Activated gamma-delta T cell treated with Interleukin-2 at 50 U/mL for 16 hours (primary cell): ENCODE measurements at regions not wholly inside any gene's neighbourhood (a gene's known extent, or its start where the extent isn't known, plus 50 kb on each side); places are given as distances from the start of the nearest gene placed in this dataset.

ENCODE experiments used
- DNase-seq: peaks from one replicate; pipeline ENCODE4 v3.0.0-alpha.2; 2020

GRCh38 chr6:1113916-1114540, 197.9 kb upstream of the FOXQ1 start:
- no peak for DNase-seq

- DNase-seq, result no peak
Observed at GRCh38 chr6:1111361-1111760, 200.5 kb upstream of the FOXQ1 start.

- DNase-seq, result no peak
Observed at GRCh38 chr6:1110941-1111349, 201.0 kb upstream of the FOXQ1 start.

GRCh38 chr6:1110164-1110563, 201.7 kb upstream of the FOXQ1 start:
- no peak for DNase-seq

GRCh38 chr6:1109134-1109533, 202.8 kb upstream of the FOXQ1 start:
- no peak for DNase-seq

GRCh38 chr6:1108198-1108597, 203.7 kb upstream of the FOXQ1 start:
- DNase-seq, result no peak

GRCh38 chr6:1107578-1107977, 204.3 kb upstream of the FOXQ1 start:
- no peak for DNase-seq

- DNase-seq, result no peak
Observed at GRCh38 chr6:1105833-1106400, 206.0 kb upstream of the FOXQ1 start.

- no peak for DNase-seq
Observed at GRCh38 chr6:1104988-1105670, 206.8 kb upstream of the FOXQ1 start.

GRCh38 chr6:1103945-1104623, 207.8 kb upstream of the FOXQ1 start:
- no peak for DNase-seq

GRCh38 chr6:1103021-1103420, 208.9 kb upstream of the FOXQ1 start:
- DNase-seq, result no peak

GRCh38 chr6:1100269-1100668, 211.6 kb upstream of the FOXQ1 start:
- DNase-seq, result no peak

- DNase-seq, result no peak
Observed at GRCh38 chr6:1099264-1099663, 212.6 kb upstream of the FOXQ1 start.

GRCh38 chr6:1096967-1097765, 214.7 kb upstream of the FOXQ1 start:
- no peak for DNase-seq

- DNase-seq, result no peak
Observed at GRCh38 chr6:1094306-1094705, 217.6 kb upstream of the FOXQ1 start.

- no peak for DNase-seq
Observed at GRCh38 chr6:1091900-1092299, 220.0 kb upstream of the FOXQ1 start.

GRCh38 chr6:1089859-1090258, 222.0 kb upstream of the FOXQ1 start:
- no peak for DNase-seq

- DNase-seq, result no peak
Observed at GRCh38 chr6:1088492-1089001, 223.4 kb upstream of the FOXQ1 start.

GRCh38 chr6:1087154-1087843, 224.6 kb upstream of the FOXQ1 start:
- no peak for DNase-seq

GRCh38 chr6:1086446-1087153, 225.3 kb upstream of the FOXQ1 start:
- DNase-seq, result no peak

GRCh38 chr6:1082285-1082935, 229.5 kb upstream of the FOXQ1 start:
- DNase-seq, result no peak
